K562 (cell line): ENCODE measurements at regions not wholly inside any gene's neighbourhood (a gene's known extent, or its start where the extent isn't known, plus 50 kb on each side); places are given as distances from the start of the nearest gene placed in this dataset.

ENCODE experiments used
- ATAC-seq: fragments of 200-7000 bp; cut with Tn5 transposase; 3 replicates; pipeline ENCODE4 v1.9.1; 2020; ENCODE audit warnings: moderate library complexity
- BruUV-seq: library from RNA; stranded (reverse); fragments of 400-500 nt; replicated peaks from 2 replicates; lab custom pipeline; 2021; lab: Mats Ljungman, UMichigan
- CTCF ChIA-PET: fragments of 300-600 bp; formaldehyde crosslinking; extraction: SDS; loops from one replicate; lab custom pipeline; 2021; ENCODE audit warnings: low intra/inter-chr PET ratio; lab: Yijun Ruan, JAX
- POLR2A ChIA-PET: fragments of 300-600, 350-650 bp; sonication (Branson Sonifier 250); formaldehyde crosslinking; extraction: SDS; loops from one replicate; lab custom pipeline; 2021; ENCODE audit warnings: antibody characterized with exemption, inconsistent platforms; lab: Yijun Ruan, JAX
- DNase-seq, 4 experiments: peaks; one replicate each; pipeline versions ENCODE4 v3.0.0 to v3.0.0-alpha.2; 2011 to 2018; ENCODE audit warnings: low spot score in 3 of 4, mixed read lengths in 3 of 4; ENCODE audit errors: extremely low read depth in 1 of 4
- FAIRE-seq: peaks from 2 replicates; lab custom pipeline; 2011; peaks lifted over from hg19 to GRCh38; lab: Jason Lieb, UNC
- H2AFZ ChIP-seq: 2 replicates; pipeline ENCODE4 v1.6.0; 2011; ENCODE audit warnings: low read depth, low read length, control low read depth, inconsistent platforms
- H3K27ac ChIP-seq: fragments of 200-600 bp; 3 replicates; pipeline ENCODE4 v1.8.0; 2011; ENCODE audit warnings: low read depth, mild to moderate bottlenecking, control low read depth, inconsistent platforms, low read length, moderate library complexity, mixed read lengths; ENCODE audit errors: extremely low read depth
- H3K27me3 ChIP-seq, 2 experiments: fragments of 300-600 bp in 1 of 2; 2 replicates in 1 of 2; 3 replicates in 1 of 2; pipeline versions ENCODE4 v1.6.0 to v1.8.0; 2011; ENCODE audit warnings: inconsistent platforms in 2 of 2, low read length in 2 of 2, mild to moderate bottlenecking in 1 of 2, mixed read lengths in 1 of 2, moderate library complexity in 1 of 2; ENCODE audit not compliant: control insufficient read depth in 2 of 2, insufficient read depth in 2 of 2
- H3K36me3 ChIP-seq: fragments of 300-600 bp; 3 replicates; pipeline ENCODE4 v1.8.0; 2011; ENCODE audit warnings: mild to moderate bottlenecking, low read length, inconsistent platforms; ENCODE audit not compliant: control insufficient read depth, insufficient read depth
- H3K4me1 ChIP-seq, 2 experiments: fragments of 200-600 bp in 1 of 2; replicated peaks in 1 of 2; 2 replicates in 1 of 2; 3 replicates in 1 of 2; pipeline versions ENCODE4 v1.5.1 to v1.8.0; 2011; ENCODE audit warnings: inconsistent platforms in 2 of 2, low read length in 2 of 2, mild to moderate bottlenecking in 1 of 2, mixed read lengths in 1 of 2, moderate library complexity in 1 of 2; ENCODE audit not compliant: control insufficient read depth in 2 of 2, insufficient read depth in 2 of 2
- H3K4me2 ChIP-seq: 2 replicates; pipeline ENCODE4 v1.6.1; 2011; ENCODE audit warnings: low read length, control low read depth, inconsistent platforms, mixed read lengths; ENCODE audit not compliant: insufficient read depth
- H3K4me3 ChIP-seq: fragments of 200-600 bp; sonication (generic), shearing (Covaris generic); 2 replicates; pipeline ENCODE4 v1.5.1; 2016; ENCODE audit warnings: control low read depth, inconsistent platforms
- H3K79me2 ChIP-seq: fragments of 200-600 bp; 3 replicates; pipeline ENCODE4 v1.8.0; 2011; ENCODE audit warnings: low read length, inconsistent platforms; ENCODE audit not compliant: control insufficient read depth, insufficient read depth
- H3K9ac ChIP-seq, 2 experiments: 2 replicates each; pipeline versions ENCODE4 v1.6.0 to v1.6.1; 2011; ENCODE audit warnings: low read depth in 2 of 2, low read length in 2 of 2, control low read depth in 1 of 2, inconsistent platforms in 1 of 2, mild to moderate bottlenecking in 1 of 2, mixed read lengths in 1 of 2; ENCODE audit not compliant: insufficient read depth in 1 of 2
- H3K9me1 ChIP-seq: one replicate; pipeline ENCODE4 v1.6.0; 2011; ENCODE audit warnings: inconsistent platforms, mild to moderate bottlenecking, low read length, moderate library complexity; ENCODE audit not compliant: control insufficient read depth, insufficient read depth
- H3K9me3 ChIP-seq: replicated peaks from 2 replicates; pipeline ENCODE4 v1.5.1; 2011; ENCODE audit warnings: low read depth, low read length, inconsistent platforms; ENCODE audit not compliant: control insufficient read depth, insufficient read depth
- H4K20me1 ChIP-seq: replicated peaks from 2 replicates; pipeline ENCODE4 v1.6.1; 2011; ENCODE audit warnings: low read length, inconsistent platforms, mixed read lengths; ENCODE audit not compliant: control insufficient read depth, insufficient read depth
- BMI1 ChIP-seq: fragments of 150-350 bp; IDR thresholded peaks from 2 replicates; pipeline ENCODE4 v1.6.1; 2014; ENCODE audit warnings: low read length
- CHD7 ChIP-seq: fragments of 200-600 bp; sonication (generic); IDR thresholded peaks from one replicate; pipeline ENCODE4 v1.6.1; 2012; ENCODE audit warnings: mild to moderate bottlenecking, low read depth, low read length, inconsistent platforms
- ETS2 ChIP-seq: IDR thresholded peaks from 2 replicates; pipeline ENCODE4 v1.6.1; 2016; ENCODE audit warnings: borderline replicate concordance, missing genetic modification characterization, mild to moderate bottlenecking, moderate library complexity, missing compliant biosample characterization; ENCODE audit not compliant: poor library complexity, severe bottlenecking
- MAFF ChIP-seq: IDR thresholded peaks from 2 replicates; pipeline ENCODE4 v1.6.1; 2012; ENCODE audit warnings: low read length, improper control_type of control experiment
- NFIC ChIP-seq: fragments of 450-650 bp; IDR thresholded peaks from 2 replicates; pipeline ENCODE4 v1.6.1; 2017; ENCODE audit warnings: mild to moderate bottlenecking, inconsistent platforms
- ZNF347 ChIP-seq: fragments of 450-650 bp; formaldehyde crosslinking; IDR thresholded peaks from 2 replicates; pipeline ENCODE4 v1.4.0; 2020; ENCODE audit warnings: low read depth, mild to moderate bottlenecking, moderate library complexity
- WGBS: fragments of 100-300 bp; shearing (Covaris generic); methylation state at CpG from one replicate; pipeline ENCODE4 v1.1.6; 2016; ENCODE audit warnings: low coverage, mixed read lengths; ENCODE audit not compliant: insufficient coverage; ENCODE audit errors: missing lambda C conversion rate; 5-methylcytosine and 5-hydroxymethylcytosine counted together
- in situ Hi-C: fragments of 300-500 bp; cut with MboI; formaldehyde crosslinking; loops from 4 replicates; pipeline ENCODE4 v1.15.0; 2018; ENCODE audit warnings: inconsistent platforms, mixed read lengths
- intact Hi-C: fragments of 100-400 bp; cut with micrococcal nuclease; formaldehyde crosslinking; loops from 2 replicates; pipeline ENCODE4 v1.14.2; 2022
- TF ChIP-seq, protein P1 (sequence below): fragments of 450-650 bp; IDR thresholded peaks from 2 replicates; pipeline ENCODE4 v1.6.1; 2017; ENCODE audit warnings: antibody characterized with exemption

DNA sequence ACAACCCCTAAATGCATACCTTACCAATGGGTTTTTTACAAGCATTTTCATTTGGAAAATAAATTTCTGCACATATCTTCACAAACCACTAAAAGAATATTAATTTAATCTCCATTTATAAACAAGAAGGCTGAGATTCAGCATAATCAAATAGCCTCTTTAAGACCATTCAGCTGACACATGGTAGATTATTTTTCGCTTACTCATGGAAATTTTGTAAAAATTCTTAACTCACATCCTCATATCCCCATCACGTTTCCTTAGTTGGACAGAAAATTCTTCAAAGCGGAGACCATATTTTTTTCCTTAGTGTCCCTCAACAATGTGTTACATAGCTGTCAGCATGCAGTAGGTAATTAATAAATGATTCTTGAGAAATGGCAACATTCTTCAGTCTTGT is 439.6 kb upstream of the PTCHD4 start (continued):
- TF ChIP-seq ETS2 (tag): no peak
- TF ChIP-seq MAFF: peak; percentile 38; the same call in 1 of the 2 replicates

DNA sequence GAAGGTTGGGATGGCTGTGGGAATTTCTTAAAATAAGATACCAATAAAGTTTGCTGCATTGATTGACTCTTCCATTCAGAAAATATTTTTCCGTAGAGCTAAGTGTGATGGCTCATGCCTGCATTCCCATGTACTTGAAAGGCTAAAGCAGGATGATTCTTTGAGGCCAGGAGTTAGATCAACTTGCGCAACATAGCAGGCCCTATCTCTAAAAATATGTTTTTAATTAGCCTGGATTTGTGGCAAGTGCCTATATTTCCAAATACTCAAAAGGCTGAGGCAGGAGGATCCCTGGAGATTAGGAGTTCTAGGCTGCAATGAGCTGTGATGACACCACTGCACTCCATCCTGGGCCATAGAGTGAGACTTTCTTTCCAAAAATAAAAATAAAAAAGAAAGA is 431.2 kb upstream of the PTCHD4 start:
- Histone ChIP-seq H3K79me2 (no peaks in the 10 kb centered on the region), H3K4me1 (no peaks in the 10 kb centered on the region), H3K9ac (no peak overlapping the region), H3K27ac (no peak overlapping the region), H2AFZ (no peak overlapping the region), H3K4me3 (no peak overlapping the region), H4K20me1 (no peaks in the 10 kb centered on the region), H3K9me3 (no peaks in the 10 kb centered on the region; the same call in 1 of the 2 replicates), H3K36me3 (no peaks in the 10 kb centered on the region), H3K4me2 (no peak overlapping the region), H3K9me1 (no peaks in the 10 kb centered on the region), H3K27me3 (no peaks in the 10 kb centered on the region)
- ATAC-seq: no peak
- DNase-seq: no peak
- FAIRE-seq: no peak
- CTCF ChIA-PET: no interaction called here
- BruUV-seq: no TSS peak
- WGBS: 0% methylated on average over 2 of the region's 2 CpGs
- POLR2A ChIA-PET: no interaction called here
- intact Hi-C loops: no loop called here
- in situ Hi-C loops: no loop called here
- TF ChIP-seq CHD7 (no peak), ZNF347 (CRISPR knock-in tag) (no peak), BMI1 (no peak), NFIC (no peak)
- TF ChIP-seq, protein P1, sequence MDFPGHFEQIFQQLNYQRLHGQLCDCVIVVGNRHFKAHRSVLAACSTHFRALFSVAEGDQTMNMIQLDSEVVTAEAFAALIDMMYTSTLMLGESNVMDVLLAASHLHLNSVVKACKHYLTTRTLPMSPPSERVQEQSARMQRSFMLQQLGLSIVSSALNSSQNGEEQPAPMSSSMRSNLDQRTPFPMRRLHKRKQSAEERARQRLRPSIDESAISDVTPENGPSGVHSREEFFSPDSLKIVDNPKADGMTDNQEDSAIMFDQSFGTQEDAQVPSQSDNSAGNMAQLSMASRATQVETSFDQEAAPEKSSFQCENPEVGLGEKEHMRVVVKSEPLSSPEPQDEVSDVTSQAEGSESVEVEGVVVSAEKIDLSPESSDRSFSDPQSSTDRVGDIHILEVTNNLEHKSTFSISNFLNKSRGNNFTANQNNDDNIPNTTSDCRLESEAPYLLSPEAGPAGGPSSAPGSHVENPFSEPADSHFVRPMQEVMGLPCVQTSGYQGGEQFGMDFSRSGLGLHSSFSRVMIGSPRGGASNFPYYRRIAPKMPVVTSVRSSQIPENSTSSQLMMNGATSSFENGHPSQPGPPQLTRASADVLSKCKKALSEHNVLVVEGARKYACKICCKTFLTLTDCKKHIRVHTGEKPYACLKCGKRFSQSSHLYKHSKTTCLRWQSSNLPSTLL: no peak
